Dedifferentiated amniotic fluid mesenchymal stem cell (primary cell): ENCODE measurements at regions not wholly inside any gene's neighbourhood (a gene's known extent, or its start where the extent isn't known, plus 50 kb on each side); places are given as distances from the start of the nearest gene placed in this dataset.

Experiments
- DNase-seq: peaks from one replicate; pipeline ENCODE4 v3.0.0-alpha.2; 2016; ENCODE audit errors: extremely low spot score

DNA sequence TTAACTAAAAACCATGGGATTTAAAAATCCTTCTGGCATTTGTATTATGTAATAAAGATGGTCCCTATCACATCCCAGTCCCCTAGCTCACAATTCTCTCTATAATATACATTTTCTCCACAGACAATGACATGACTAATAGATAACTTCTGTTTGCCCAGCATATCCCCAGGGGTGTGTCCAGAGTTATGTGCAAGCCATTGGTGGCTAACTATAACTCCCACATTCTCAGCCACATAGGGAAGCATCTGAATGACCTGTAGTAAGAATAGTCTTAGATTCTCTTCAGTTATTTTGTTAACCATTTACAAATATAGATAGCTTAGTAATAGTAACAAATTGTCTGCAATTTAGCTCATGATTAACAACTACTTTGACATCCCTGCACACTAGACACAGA is 52.2 kb upstream of the RBSN start:
- peak; percentile 8 for DNase-seq

DNA sequence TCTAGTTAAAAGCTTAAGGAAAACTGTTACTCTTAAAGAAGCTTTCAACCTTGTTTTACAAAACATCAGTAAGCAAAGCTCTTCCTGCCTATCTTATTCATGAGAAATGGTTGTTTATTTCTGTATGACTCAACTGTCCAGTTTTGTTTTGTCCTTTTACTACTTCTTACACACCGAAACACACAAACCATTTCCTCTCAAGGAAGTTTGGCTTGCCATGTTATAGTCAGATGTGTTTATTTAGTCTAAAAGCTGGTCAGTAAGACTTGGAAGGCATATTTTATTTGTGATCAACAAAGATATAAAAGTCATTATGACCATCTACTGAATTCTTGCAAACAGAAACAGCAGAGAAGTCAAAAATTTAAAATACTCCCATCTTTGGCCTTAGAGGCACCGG is 53.2 kb upstream of the RBSN start:
- DNase-seq, result peak; percentile 9

DNA sequence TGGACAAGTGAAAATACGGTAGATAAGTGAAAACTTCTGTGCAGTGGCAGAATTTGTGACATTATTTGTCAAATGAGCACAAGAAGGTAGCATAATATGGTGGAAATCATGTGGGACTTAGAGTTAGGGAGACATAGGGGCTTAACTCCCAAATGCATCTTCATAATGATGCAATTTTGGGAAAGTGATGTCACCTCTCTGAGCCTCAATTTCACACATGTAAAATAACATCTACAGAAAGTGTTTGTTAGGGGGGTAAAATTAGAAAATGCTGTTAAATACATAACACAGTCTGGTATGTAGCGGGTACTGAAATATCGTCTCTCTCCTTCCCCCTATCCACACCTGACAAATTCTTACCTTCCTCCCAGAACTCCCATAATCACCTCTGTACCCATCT is 52.9 kb upstream of the CAPN7 start:
- no peak for DNase-seq

DNA sequence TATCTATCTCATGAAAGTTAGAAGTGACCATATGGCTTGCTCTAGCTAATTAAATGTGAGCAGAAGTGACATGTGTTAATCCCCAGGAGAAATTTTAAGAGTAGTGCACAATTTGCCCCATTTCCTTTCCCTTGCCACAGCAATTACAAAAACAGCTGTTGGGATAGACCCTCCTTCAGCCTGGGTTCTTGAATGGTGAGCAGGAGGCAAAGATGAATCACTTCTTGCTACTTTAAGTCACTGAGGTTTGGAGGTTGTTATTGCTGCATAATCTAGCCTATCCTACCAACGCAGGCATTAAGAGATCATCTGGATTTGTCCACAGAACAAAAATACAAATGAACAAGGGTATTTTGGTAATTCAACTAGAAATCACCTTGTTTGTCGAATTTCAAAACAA is 51.7 kb upstream of the CAPN7 start:
- no peak for DNase-seq

DNA sequence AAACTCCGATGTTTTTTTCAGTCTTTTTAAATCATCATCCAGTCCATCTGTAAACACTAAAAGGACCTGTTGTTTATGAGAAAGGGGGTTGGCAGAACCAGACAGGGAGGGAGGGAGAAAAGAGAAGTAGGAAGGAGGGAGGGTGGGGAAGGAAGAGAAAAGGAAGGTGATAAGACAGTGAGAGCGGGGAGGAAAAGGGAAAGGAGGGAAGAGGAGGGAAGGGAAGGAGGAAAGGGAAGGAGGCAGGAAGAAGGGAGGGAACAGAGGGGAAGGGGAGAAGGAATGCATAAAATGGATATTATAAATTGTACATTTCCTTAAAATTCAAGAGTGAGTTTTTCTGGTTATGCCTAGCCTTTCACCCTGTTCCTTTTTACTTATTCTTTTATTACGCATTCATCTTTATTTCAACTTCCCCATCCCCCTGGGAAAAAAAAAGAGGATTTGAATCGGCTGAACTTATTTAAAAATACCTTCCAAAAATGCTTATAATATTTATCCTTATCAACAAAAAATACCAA is 50.1 kb upstream of the CAPN7 start:
- DNase-seq, result no peak
